ENCODE measurements at regions not wholly inside any gene's neighbourhood (a gene's known extent, or its start where the extent isn't known, plus 50 kb on each side); places are given as distances from the start of the nearest gene placed in this dataset.

DNA sequence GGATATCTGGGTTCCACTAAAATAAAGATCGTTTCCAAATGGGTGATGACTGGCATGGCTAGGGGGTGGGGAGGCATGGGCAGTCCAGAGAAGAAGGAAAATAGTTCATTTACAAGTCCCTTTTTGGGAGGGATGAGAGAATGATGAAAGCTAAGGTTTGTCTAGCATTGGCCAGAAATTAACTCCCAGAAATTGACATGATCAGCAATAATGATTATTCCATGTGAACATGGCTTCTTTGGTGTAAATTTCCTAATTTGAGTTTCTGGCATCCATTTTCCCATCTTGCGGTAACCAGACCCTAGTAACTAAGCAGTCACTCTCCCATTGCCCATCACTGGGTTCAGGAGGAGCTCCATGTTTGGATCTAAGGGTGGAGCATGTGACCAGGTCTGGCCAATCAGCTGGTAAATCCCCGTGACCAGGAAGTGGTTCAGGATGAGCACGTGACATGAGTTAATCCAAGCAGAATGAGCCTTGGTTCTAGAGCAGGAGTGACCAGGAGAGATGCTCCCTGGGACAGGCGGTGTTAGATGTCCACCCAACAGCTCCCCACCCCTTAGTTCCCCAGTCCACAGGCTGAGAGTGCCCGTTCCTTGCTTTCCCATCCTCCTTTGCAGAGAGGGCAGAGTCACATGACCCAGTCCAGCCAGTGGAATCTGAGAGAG, 512.7 kb downstream of the PREX1 start:
- TF ChIP-seq YY1 (IDR thresholded peaks at IDR 0.05; ENCODE audit: low read depth) (no peak), TEAD4 (IDR thresholded peaks at IDR 0.05) (no peak), CREB1 (IDR thresholded peaks at IDR 0.05; ENCODE audit: low read depth) (no peak)
- TF ChIP-seq, protein P1, sequence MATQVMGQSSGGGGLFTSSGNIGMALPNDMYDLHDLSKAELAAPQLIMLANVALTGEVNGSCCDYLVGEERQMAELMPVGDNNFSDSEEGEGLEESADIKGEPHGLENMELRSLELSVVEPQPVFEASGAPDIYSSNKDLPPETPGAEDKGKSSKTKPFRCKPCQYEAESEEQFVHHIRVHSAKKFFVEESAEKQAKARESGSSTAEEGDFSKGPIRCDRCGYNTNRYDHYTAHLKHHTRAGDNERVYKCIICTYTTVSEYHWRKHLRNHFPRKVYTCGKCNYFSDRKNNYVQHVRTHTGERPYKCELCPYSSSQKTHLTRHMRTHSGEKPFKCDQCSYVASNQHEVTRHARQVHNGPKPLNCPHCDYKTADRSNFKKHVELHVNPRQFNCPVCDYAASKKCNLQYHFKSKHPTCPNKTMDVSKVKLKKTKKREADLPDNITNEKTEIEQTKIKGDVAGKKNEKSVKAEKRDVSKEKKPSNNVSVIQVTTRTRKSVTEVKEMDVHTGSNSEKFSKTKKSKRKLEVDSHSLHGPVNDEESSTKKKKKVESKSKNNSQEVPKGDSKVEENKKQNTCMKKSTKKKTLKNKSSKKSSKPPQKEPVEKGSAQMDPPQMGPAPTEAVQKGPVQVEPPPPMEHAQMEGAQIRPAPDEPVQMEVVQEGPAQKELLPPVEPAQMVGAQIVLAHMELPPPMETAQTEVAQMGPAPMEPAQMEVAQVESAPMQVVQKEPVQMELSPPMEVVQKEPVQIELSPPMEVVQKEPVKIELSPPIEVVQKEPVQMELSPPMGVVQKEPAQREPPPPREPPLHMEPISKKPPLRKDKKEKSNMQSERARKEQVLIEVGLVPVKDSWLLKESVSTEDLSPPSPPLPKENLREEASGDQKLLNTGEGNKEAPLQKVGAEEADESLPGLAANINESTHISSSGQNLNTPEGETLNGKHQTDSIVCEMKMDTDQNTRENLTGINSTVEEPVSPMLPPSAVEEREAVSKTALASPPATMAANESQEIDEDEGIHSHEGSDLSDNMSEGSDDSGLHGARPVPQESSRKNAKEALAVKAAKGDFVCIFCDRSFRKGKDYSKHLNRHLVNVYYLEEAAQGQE (IDR thresholded peaks at IDR 0.05; ENCODE audit: low read depth): no peak
- TF ChIP-seq, protein P2, sequence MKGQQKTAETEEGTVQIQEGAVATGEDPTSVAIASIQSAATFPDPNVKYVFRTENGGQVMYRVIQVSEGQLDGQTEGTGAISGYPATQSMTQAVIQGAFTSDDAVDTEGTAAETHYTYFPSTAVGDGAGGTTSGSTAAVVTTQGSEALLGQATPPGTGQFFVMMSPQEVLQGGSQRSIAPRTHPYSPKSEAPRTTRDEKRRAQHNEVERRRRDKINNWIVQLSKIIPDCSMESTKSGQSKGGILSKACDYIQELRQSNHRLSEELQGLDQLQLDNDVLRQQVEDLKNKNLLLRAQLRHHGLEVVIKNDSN (IDR thresholded peaks at IDR 0.05): peak; percentile 39

DNA sequence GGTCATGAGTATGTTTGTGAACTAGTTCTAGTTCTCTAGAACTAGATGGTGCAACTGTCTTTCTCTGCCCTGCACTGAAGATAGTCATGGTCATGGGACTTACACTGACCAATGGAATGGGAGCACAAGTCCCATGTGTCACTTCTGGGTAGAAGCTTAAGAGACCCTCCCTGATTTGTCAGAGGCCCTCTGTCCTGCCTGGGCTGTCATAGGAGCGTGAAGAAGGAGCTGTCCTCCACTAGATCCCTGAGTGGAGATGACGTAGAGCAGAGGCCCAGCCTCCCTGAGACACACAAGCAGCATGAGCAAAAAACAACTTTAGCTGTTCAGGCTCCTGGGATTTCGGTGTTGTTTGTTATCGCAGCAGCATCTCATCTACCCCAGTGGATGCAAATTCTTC, 514.5 kb downstream of the PREX1 start:
- TF ChIP-seq TAF1 (IDR thresholded peaks at IDR 0.05; ENCODE audit: low read depth): no peak

DNA sequence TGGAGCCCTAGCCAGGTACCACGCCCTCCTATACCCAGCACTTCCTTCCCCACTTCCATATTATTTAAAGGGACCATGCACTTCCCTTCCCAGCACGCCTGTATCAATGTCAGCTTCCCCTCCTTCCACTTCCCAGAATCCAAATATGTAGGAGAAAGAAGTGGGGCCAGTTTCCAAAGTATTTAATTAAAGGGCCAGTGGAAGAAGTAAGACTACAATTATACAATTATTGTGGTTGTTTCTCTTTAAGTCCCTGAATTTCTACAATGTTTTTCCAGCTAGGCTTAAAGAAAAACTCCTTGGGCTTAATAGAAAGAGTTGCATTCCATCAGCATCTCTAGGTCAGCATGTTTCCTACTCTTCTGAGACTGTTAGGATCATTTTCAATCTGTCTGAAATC, 515.8 kb downstream of the PREX1 start:
- TF ChIP-seq TAF1 (IDR thresholded peaks at IDR 0.05; ENCODE audit: low read depth): no peak
- TF ChIP-seq RAD21 (IDR thresholded peaks at IDR 0.05; ENCODE audit: low read depth): no peak
- TF ChIP-seq EP300 (IDR thresholded peaks at IDR 0.05; ENCODE audit: borderline replicate concordance): no peak
- TF ChIP-seq, protein P1 (IDR thresholded peaks at IDR 0.05; ENCODE audit: low read depth): no peak
- no peak for TF ChIP-seq CREB1 (IDR thresholded peaks at IDR 0.05; ENCODE audit: low read depth)
- TF ChIP-seq YY1 (IDR thresholded peaks at IDR 0.05; ENCODE audit: low read depth): no peak
- TF ChIP-seq EGR1 (IDR thresholded peaks at IDR 0.05): no peak
- TF ChIP-seq TCF12 (IDR thresholded peaks at IDR 0.05; ENCODE audit: low read depth): no peak
- no peak for TF ChIP-seq FOXM1 (IDR thresholded peaks at IDR 0.05; ENCODE audit: borderline replicate concordance, low read depth)
- TF ChIP-seq, protein P3, sequence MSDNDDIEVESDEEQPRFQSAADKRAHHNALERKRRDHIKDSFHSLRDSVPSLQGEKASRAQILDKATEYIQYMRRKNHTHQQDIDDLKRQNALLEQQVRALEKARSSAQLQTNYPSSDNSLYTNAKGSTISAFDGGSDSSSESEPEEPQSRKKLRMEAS (IDR thresholded peaks at IDR 0.05): no peak
- no peak for TF ChIP-seq ZBTB7A (IDR thresholded peaks at IDR 0.05; ENCODE audit: low read depth)
- TF ChIP-seq, protein P2 (IDR thresholded peaks at IDR 0.05): no peak
- TF ChIP-seq NFIC (IDR thresholded peaks at IDR 0.05): no peak
- TF ChIP-seq CEBPB (IDR thresholded peaks at IDR 0.05): no peak
- no peak for TF ChIP-seq TEAD4 (IDR thresholded peaks at IDR 0.05)

DNA sequence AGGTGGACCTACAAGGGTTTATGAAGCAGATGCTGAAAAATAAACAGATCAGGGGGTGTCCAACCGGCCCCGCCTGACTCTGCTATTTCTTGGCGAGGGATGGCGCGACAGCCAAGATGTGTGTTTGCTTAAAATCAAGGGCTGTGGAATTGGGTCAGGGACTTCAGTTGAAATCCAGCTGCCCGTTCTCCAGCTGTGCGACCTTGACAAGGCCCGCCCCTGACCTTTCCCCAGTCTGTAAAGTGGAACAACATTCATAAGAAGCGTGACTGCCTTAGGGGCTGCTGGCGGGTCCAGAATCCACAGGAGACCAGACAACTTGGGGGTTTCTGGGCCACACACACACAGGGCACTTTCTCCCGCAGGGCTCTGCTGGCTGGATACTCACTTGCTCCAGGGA, 517.5 kb downstream of the PREX1 start:
- TF ChIP-seq, protein P2 (IDR thresholded peaks at IDR 0.05): no peak
- TF ChIP-seq EGR1 (IDR thresholded peaks at IDR 0.05): no peak

DNA sequence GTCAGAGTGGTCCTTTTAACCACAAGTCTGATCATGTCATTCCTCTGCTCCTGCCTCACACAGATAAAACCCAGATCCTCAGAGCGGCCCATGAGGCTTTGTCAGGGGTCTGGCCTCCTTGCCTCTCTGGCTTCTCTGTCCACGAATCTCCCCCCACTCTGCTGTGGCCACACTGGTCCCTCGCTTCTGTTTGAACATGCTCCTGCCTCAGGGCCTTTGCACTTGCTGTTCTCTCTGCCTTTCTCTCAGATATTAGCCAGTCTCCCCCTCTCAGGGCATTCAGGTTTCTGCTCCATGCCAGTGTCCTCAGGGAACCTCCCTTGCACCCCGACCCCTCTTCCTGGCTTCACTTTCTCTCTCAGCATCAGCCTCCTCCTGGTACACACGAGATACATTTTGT, 518.5 kb downstream of the PREX1 start:
- TF ChIP-seq EP300 (IDR thresholded peaks at IDR 0.05; ENCODE audit: borderline replicate concordance): no peak
- TF ChIP-seq CREB1 (IDR thresholded peaks at IDR 0.05; ENCODE audit: low read depth): no peak
- TF ChIP-seq TAF1 (IDR thresholded peaks at IDR 0.05; ENCODE audit: low read depth): no peak
- TF ChIP-seq ZBTB7A (IDR thresholded peaks at IDR 0.05; ENCODE audit: low read depth): no peak
- TF ChIP-seq, protein P2 (IDR thresholded peaks at IDR 0.05): no peak

DNA sequence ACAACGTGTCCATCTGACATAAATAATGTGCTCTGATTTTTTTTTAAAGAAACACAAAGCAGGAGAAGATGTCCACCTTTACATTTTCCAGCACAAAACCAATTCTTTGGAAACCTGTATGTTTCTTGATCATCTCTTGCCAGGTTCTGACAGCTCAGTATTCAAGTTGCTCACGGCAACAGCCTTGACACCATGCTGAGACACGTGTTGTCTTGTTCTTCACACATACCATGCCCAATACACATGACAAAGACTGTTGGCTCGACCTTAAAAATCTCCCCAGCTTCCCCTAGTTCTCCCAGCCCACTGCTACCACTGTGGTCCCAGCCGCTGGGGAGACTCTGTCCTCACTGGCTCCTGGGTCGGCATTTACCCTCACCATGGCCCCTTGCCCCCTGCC, 518.9 kb downstream of the PREX1 start:
- no peak for TF ChIP-seq ZBTB7A (IDR thresholded peaks at IDR 0.05; ENCODE audit: low read depth)
- TF ChIP-seq TEAD4 (IDR thresholded peaks at IDR 0.05): no peak
- TF ChIP-seq, protein P2 (IDR thresholded peaks at IDR 0.05): no peak
- no peak for TF ChIP-seq TCF12 (IDR thresholded peaks at IDR 0.05; ENCODE audit: low read depth)
- no peak for TF ChIP-seq CEBPB (IDR thresholded peaks at IDR 0.05)
- no peak for TF ChIP-seq TAF1 (IDR thresholded peaks at IDR 0.05; ENCODE audit: low read depth)
- TF ChIP-seq, protein P1 (IDR thresholded peaks at IDR 0.05; ENCODE audit: low read depth): no peak
- TF ChIP-seq YY1 (IDR thresholded peaks at IDR 0.05; ENCODE audit: low read depth): no peak
- TF ChIP-seq, protein P3 (IDR thresholded peaks at IDR 0.05): no peak
- no peak for TF ChIP-seq EGR1 (IDR thresholded peaks at IDR 0.05)
- TF ChIP-seq FOXM1 (IDR thresholded peaks at IDR 0.05; ENCODE audit: borderline replicate concordance, low read depth): no peak
- no peak for TF ChIP-seq EP300 (IDR thresholded peaks at IDR 0.05; ENCODE audit: borderline replicate concordance)
- TF ChIP-seq NFIC (IDR thresholded peaks at IDR 0.05): no peak
- no peak for TF ChIP-seq CREB1 (IDR thresholded peaks at IDR 0.05; ENCODE audit: low read depth)
- no peak for TF ChIP-seq RAD21 (IDR thresholded peaks at IDR 0.05; ENCODE audit: low read depth)

All from Ishikawa (cell line).